GM18909 (cell line): ENCODE measurements at regions not wholly inside any gene's neighbourhood (a gene's known extent, or its start where the extent isn't known, plus 50 kb on each side); places are given as distances from the start of the nearest gene placed in this dataset.
"Not testable (repeated sequence)": the region's sequence is repeated elsewhere in the genome, so short reads cannot be mapped to it uniquely, and the experiment has no call there.

ENCODE experiments used
- ATAC-seq: cut with Tn5 transposase; IDR thresholded peaks from one replicate; pipeline ENCODE4 v1.9.1; 2021; ENCODE audit warnings: mild to moderate bottlenecking; ENCODE audit not compliant: unreplicated experiment, poor library complexity

DNA sequence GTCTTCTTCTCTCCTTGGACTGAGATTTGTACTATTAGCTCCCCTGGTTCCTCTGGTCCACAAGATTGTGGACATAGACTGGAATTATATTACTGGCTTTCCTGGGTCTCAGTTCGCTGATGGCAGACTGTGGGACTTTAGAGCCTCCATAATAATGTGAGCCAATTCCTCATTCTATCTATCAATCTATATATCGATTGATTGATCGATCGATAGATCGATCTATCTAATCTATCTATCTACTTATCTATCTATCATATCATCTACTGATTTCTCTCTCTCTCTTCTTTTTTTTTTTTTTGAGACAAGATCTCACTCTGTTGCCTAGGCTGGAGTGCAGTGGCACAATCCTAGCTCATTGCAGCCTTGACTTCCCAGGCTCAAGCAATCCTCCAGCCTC lies 51.5 kb upstream of the DDR1 start:
- ATAC-seq: no peak

DNA sequence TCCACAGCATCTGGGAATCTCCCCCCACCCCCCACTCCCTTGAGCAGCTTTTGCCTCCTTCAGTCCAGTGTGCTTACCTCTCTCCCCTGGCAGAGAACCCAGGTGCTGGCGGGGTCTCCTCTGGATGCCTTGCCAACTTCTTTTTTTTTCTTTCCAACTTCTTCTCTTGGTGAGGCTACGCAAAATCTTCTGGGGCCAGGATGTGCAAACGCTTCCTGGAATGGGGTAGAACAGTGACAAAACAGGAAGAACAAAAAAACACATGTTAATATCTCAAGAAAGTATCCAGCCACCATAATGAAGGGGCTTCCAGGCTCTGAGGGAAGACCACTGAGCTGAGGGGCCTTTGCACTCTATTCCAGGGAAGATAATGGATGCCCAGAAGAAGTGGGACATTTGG lies 53.9 kb upstream of the DDR1 start:
- ATAC-seq: no peak

DNA sequence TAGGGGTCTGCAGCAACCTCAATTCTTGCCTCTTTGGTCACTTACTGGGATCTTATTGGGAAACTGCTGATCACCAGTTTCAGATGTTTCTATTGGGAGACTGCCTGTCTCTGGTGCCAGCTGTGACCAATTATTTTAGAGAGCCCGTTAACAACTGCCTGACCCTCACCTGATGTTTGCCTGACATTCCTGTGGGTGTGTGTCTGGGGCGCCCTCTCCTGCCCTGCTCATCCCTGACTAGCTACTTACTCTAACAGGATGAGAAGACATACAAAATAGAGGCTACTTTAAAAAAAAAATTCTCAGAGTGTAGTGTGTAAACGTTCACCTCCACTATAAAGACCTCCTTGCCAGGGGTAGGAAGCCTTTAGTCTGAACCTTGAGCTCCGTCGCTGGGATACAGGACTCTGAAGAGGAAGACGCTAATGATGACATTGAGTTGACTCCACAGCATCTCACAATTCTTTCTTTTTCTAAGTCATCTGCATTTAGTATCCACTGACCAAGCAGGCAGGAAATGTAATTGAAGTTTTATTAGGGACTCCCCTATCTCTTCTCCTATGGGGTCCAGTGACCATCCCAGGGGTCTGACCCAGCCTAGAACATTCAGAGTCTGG lies 54.6 kb upstream of the DDR1 start:
- ATAC-seq: no peak

DNA sequence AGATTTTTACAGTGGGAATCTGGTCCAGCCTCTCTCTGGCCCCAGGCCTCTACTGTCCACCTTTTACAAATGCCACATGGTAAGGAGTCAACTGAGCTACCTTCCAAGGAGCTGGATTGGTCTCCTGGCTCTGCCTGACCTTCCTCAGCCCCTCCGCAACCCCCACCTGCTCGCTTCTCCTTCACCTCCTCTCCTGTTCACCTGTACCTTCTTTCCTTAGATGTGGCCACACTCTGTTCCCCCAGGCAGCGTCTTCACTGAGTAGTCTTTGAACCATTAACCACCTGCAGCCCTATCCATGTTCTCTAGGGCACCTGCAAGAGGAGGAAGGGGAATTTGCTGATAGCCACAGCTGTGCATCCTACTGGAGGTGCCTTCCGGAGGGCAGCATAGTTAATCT lies 55.3 kb upstream of the DDR1 start:
- ATAC-seq: no peak

DNA sequence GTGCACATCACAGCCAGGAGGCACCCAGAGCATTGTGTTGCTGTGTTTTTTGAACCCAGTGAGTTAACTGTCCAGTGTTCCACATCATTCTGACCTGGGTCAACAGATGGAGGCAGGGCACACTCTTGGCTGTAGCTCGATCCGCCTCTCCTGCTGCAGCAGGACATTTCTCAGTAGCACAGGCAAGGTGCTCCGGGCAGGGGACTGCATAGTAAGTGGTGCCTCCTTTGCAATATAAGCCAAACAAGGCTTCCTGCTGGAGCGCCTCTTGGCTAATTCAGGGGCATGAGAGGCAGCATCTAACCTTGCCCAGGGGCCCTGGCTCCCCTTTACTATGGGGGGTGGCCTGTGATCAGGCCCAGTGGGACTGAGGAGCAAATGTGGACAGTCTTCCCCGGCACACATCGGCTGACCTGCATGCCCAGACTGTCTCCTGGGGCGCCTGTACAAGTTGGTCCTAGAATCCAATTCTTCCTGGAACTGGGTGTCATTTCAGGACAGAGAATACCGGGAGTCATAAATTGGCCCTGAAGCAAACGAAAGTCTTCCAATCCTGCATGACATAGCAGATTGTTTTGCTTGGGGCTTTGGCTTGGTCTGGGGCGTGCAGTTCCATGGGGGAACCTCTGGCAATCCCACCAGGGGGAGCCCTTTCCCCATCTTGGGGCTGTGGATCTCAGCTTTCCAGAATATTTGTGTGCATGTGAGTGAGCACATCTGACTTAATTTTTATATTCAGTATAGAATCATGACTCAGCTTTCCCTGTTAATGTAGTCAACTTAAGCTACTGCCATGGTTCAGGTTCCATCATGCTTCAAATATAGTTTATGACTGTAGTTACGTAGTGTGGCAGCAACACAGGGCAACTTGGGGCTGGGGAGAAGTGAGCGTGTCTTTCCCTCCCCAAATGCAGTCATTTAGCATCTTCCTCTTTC lies 56.0 kb upstream of the DDR1 start:
- ATAC-seq: no peak

DNA sequence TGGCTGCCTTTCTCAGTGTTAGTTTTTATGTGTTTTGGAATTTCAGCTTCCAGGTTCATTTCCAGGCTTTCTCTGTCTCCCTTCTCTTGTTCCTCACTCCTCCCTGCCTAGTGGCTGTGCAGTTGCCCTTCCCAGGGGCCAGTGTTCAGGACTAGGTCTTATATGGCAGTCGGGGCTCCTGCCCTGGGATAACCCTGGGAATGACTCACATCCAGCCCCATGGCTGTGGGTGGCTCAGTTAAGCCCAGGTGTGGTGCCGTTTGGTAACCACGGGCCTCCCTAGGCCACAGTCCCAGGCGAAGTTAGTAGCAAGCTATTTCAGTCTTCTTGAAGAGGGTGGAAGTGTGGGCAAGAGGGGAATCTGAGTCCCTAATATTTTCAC lies 57.4 kb upstream of the DDR1 start:
- no peak for ATAC-seq

DNA sequence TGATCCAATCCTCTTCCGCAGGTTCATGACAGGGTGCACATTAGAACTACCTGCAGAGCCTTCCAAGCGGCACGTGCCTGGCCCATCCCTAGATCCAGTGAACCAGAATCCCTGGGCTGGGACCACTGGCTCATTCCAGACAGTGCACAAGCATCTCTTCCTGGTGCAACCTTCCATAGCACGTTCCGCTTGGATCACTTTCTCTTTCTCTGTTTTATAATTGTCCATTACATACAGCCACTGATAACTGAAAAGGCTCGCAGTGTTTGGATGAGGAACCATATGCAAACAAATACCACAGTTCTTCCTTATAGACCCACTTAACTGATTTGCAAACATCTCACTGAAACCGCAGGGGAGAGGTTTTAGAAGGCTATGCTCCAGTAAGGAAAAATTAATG lies 59.6 kb upstream of the DDR1 start:
- no peak for ATAC-seq

DNA sequence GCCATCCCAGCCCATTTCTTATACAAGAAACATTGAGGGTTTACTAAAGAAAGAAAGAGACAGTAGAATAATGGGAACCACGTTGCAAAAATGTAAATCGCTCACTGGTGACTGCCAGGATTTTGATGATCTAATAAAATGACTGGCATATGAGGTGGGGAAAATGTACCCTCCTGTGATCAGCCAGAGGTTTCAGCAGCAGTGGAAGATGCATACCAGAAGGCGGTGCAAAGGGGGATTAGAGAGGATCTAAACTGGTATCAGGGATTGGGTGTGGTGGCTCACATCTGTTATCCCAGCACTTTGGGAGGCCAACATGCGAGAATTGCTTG lies 60.8 kb upstream of the DDR1 start:
- no peak for ATAC-seq

DNA sequence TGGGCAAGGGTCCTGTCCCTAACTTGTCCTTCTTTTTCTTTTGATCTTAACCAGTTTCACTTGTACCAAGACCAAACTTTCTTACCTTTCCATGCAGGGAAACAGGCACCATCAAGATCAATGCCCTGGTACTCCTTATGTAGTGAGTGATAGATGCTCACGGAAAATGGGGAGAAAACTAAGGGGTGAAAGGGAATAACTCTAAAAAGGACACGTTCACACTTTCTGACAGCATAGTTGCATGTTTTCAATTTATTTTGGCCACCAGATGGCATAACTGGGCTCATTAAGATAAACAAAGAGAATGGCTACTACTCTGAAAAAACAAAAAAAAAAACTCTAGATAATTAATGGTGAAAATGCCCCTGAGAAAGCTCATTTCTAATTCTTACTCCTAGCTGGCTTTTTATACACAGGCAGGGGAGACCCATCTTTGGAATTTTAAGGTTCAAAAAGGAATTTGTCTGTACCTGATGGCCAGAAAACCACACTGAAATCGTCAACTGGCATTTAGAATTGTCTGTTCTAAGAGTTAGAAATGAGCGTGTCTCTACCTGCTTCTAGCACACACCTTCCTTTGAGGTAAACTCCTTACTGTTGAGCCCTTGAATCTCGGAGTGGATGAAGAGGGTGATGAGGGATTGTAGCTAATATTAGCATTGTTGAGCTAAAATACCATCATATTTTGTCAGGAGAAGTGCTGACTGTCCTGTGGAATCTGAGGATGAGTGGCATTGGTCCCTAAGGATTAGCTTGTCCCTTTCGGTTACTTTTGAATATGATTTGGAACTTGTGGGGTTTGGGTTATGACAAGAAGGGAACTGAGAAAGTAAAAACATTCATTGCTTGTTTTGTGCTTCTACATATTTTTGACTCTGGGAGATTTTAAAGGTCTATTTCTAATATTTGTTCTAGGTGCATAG lies 62.2 kb upstream of the DDR1 start:
- no peak for ATAC-seq

DNA sequence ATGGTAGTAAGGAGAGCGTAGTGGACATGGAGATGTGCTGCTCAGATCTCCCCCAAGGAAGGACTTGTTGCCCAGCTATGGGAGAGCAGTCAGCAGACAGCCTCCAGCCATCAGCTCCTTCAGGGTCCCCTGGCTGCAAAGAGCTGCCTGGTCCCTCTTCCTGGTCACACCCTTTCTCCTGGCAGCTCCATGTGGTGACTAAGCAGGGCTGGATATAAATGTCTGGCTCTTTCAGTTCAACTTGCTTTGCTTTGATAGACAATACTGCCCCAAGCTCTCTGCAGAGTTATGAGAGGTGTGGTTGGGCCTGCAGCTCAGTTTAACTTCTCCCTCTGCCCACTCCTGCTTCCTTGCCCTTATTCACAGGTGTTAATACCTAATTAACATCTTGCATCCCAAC lies 64.1 kb upstream of the DDR1 start:
- ATAC-seq: no peak

DNA sequence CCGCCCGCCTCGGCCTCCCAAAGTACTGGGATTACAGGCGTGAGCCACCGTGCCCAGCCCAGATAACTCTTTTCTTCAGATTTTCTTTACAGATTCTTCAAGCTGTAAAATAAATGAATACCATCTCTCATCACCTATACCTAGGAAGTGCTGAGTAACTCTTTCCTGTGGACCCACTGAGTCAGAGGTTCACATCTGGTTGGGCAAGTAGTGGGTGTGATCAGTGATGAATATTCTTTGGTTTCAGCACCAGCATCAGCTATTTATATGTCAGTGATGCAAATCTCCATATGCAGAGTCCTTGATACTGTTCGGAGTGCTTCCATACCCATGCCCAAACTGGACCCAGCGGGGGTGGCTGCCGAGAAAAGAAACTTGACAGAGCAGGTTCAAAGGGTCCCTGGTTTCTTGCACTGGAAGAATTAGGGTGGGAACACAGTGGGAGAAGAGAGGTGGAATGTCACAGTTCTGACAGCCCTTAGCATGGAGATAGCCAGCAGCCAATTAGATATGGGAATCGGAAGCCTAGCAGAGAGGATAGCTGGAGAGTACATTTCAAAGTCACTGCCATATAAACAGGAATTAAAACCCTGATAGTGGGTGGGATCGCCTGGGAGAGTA lies 64.9 kb upstream of the DDR1 start:
- no peak for ATAC-seq

DNA sequence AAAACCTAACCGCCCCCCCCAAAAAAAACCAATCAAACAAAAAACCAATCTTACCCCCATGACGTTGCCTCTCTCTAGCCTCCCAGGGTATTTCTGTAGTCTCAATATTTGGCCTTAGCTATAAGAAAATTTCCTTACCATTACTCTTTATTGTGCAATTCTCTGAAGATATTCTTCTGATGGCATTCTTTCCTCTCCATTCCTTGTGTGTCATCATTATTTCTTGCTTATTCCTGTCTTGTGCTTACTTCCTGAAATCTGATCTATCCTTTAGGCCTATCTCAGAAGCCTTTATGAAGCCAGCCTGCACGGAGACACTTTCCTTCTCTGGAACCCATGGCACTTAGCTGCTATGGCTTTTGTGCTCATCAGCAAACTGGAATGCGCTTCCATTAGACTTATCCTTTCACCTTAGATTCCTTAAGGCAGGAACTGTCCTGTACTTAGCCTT lies 65.9 kb upstream of the DDR1 start:
- ATAC-seq: no peak

DNA sequence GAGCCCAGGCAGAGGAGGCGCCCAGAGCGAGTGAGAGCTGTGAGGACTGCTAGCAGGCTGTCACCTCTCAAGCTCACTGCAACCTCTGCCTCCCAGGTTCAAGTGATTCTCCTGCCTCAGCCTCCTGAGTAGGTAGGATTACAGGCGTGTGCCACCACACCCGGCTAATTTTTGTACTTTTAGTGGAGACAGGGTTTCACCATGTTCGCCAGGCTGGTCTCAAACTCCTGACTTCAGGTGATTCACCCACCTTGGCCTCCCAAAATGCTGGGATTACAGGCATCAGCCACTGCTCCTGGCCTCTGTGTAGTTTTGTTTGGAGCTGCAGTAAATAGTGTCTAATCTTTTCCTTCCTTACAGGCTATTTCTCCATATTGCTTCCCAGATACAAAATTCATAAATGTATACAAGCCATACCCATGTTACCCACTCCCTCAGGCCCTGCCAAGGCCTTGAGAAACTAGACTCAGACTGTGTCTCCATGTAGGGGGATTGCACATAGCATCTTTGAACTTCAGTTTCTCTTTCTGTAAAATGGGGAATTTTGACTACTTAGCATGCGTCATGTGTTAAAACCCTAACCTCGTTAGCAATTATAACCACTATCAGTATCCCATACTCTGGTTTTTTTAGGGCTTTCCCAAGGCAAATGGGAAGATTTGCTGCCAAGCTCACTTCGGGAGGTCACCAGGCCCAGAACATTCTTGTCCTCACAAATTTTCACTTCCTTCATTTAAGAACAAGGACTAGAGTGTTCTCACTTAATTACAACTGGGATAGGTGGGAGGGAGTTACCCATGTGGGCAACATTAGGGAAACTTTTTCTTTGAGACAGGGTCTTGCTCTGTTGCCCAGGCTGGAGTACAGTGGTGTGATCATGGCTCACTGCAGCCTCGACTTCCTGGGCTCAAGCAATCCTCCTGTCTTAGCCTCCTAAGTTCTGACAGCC lies 67.3 kb upstream of the DDR1 start:
- no peak for ATAC-seq

DNA sequence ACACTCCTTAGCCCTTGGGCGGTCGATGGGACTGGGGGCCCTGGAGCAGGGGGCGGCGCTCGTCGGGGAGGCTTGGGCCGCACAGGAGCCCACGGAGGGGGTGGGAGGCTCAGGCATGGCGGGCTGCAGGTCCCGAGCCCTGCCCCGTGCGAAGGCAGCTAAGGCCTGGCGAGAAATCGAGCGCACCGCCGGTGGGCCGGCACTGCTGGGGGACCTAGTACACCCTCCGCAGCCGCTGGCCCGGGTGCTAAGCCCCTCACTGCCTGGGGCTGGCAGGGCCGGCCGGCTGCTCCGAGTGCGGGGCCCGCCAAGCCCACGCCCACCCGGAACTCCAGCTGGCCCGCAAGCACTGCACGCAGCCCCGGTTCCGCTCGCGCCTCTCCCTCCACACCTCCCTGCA lies 68.0 kb upstream of the DDR1 start:
- ATAC-seq: not testable (repeated sequence)

DNA sequence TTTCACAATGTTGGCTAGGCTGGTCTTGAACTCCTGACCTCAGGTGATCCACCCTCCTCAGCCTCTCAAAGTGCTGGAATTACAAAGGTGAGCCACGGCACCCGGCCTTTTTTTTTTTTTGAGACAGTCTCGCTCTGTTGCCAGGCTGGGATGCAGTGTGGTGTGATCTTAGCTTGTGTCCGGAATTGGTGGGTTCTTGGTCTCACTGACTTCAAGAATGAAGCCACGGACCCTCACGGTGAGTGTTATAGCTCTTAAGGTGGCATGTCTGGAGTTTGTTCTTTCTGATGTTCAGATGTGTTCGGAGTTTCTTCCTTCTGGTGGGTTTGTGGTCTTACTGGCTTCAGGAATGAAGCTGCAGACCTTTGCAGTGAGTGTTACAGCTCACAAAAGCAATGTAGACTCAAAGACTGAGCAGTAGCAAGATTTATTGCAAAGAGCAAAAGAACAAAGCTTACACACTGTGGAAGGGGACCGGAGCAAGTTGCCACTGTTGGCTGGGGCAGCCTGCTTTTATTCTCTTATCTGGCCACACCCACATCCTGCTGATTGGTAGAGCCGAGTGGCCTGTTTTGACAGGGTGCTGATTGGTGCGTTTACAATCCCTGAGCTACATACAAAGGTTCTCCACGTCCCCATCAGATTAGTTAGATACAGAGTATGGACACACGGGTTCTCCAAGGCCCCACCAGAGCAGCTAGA lies 69.1 kb upstream of the DDR1 start:
- ATAC-seq: not testable (repeated sequence)

DNA sequence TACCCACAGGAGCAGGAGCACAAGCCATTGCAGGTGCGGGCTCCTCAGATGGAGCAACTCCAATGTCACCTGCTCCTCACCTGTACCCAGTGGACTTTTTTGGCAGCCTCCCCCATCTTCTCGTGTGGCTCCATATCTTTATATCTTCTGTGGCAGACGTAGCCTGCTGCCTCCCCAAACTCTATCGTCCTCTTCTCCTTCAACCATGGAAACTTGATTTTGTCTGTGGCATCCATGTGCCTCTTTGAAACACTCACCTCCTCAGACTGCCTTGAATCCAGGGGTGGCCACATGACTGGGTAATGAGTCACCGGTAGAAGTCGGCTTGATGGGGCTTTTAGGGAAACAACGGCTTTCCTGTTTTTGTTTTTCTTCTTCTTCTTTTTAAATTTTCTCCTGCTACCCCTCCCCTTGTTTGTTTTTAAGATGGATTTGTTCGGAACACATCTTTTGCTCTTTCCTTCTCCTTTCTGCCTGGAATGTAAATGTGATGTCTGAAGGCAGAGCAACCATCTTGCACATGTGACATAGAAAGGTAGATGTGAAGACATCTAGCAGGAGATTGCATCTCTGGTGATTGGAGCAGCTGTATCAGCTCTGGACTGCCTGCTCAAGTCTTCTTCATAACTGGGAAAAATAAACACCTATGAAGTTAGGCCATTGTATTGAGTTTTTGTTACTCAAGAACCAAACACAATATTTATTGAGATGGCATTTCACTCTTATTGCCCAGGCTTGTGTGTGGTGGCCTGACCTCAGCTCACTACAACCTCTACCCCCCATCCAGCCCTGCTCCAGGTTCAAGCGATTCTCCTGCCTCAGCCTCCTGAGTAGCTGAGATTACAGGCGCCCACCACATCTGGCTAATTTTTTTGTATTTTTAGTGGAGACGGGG lies 69.9 kb upstream of the DDR1 start:
- no peak for ATAC-seq

DNA sequence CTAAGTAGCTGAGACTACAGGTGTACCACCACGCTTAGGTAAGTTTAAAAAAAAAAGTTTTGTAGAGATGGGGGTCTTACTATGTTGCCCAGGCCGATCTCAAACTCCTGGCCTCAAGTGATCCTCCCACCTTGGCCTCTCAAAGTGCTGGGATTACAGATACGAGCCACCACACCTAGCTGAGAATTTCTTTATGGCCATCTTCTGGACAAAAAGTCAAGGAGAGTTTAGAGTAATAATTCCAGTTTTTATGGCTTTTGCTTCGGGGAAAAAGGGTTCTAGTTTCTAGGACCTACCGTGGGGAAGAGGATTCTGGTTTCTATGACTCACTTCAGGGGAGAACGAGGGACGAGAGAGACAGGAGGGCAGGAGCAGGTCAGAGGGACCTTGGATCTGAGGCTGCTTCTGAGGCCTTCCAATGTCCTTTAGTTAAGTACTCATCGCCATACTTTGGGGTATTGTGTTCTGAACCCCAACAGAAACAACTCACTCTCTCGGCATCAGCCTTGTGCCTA lies 69.3 kb upstream of the IER3 start:
- ATAC-seq: no peak
